ENCODE measurements at regions not wholly inside any gene's neighbourhood (a gene's known extent, or its start where the extent isn't known, plus 50 kb on each side); places are given as distances from the start of the nearest gene placed in this dataset.

DNA sequence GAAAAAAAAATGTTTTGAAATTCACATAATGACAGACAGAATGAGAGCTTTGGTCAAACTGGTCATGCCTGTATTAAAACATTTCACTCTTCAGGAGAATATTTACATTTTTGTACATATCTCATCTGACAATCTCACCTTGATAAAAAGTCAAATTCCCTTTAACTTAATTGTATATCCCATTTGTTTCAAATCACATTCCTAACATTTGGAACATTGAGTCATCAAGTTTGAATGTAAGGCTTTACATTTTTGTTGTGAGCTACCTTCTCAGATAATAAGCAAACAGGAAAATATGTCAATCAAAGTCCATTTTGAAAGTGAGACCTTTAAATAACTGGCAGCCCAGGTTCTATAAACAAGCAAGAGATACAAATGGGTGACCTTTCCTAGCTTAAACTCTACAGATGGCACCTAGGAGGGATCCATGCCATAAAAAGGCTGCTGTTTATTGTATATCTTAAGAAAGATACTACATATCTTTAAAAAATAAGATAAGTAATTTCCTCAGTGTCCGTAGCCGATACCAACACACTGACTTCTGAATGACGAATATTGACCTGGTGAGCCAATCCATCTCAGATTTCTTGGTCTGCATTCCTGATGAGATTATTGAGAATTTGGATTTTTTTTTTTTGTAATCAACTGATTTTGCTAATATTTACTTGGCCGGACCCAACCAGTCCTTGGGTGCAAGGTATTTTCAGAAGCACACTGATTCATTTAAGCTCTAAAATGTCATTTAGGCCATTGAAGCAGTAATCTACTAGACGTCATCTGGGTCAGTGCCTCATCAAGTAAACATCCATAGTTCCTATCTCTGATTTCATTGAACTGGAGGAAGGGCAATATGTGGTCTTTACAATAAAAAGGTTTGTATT is 259.6 kb downstream of the BTG1 start:
- TF ChIP-seq, protein P1, sequence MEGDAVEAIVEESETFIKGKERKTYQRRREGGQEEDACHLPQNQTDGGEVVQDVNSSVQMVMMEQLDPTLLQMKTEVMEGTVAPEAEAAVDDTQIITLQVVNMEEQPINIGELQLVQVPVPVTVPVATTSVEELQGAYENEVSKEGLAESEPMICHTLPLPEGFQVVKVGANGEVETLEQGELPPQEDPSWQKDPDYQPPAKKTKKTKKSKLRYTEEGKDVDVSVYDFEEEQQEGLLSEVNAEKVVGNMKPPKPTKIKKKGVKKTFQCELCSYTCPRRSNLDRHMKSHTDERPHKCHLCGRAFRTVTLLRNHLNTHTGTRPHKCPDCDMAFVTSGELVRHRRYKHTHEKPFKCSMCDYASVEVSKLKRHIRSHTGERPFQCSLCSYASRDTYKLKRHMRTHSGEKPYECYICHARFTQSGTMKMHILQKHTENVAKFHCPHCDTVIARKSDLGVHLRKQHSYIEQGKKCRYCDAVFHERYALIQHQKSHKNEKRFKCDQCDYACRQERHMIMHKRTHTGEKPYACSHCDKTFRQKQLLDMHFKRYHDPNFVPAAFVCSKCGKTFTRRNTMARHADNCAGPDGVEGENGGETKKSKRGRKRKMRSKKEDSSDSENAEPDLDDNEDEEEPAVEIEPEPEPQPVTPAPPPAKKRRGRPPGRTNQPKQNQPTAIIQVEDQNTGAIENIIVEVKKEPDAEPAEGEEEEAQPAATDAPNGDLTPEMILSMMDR (IDR thresholded peaks at IDR 0.05; ENCODE audit: low read length): no peak
- no peak for TF ChIP-seq EZH2 (IDR thresholded peaks at IDR 0.05; ENCODE audit: borderline replicate concordance, low read length)
